Peyer's patch (tissue), 4 donors: ENCODE measurements at regions not wholly inside any gene's neighbourhood (a gene's known extent, or its start where the extent isn't known, plus 50 kb on each side); places are given as distances from the start of the nearest gene placed in this dataset.

Experiments used
- DNase-seq, 3 donors: peaks; one replicate each; pipeline ENCODE4 v3.0.0-alpha.2; 2017 to 2019
- H3K27ac ChIP-seq, 4 donors: fragments of 200-600 bp; sonication (generic); one replicate each; pipeline ENCODE4 v1.5.1; 2016 to 2019
- H3K27me3 ChIP-seq, 2 donors: fragments of 200-600 bp; sonication (generic); one replicate each; pipeline ENCODE4 v1.5.1; 2019
- H3K36me3 ChIP-seq, 3 donors: fragments of 200-600 bp; sonication (generic); one replicate each; pipeline ENCODE4 v1.5.1; 2016 to 2019
- H3K4me1 ChIP-seq, 4 donors: fragments of 200-600 bp; sonication (generic); one replicate each; pipeline ENCODE4 v1.5.1; 2016 to 2019
- H3K4me3 ChIP-seq, 4 donors: fragments of 200-600 bp; sonication (generic); 1 replicate in 3 of 4; 2 replicates in 1 of 4; pipeline ENCODE4 v1.5.1; 2016 to 2019; ENCODE audit warnings: mild to moderate bottlenecking in 1 of 4
- H3K9me3 ChIP-seq, 4 donors: fragments of 200-600 bp; sonication (generic); one replicate each; pipeline ENCODE4 v1.5.1; 2016 to 2019; ENCODE audit warnings: mild to moderate bottlenecking in 1 of 4
- POLR2A ChIP-seq, 2 donors: fragments of 450-650 bp; IDR thresholded peaks; one replicate each; pipeline ENCODE4 v1.5.1; 2017; ENCODE audit warnings: antibody characterized with exemption in 2 of 2, mild to moderate bottlenecking in 2 of 2, moderate library complexity in 2 of 2
- TF ChIP-seq, protein P1 (sequence below), 6 experiments: fragments of 450-650 bp in 4 of 6; fragments of 200-600 bp in 2 of 6; sonication (generic) in 1 of 6; IDR thresholded peaks; one replicate each; pipeline ENCODE4 v1.5.1; 2017 to 2019; ENCODE audit warnings: antibody characterized with exemption in 6 of 6, mild to moderate bottlenecking in 3 of 6, moderate library complexity in 1 of 6

DNA sequence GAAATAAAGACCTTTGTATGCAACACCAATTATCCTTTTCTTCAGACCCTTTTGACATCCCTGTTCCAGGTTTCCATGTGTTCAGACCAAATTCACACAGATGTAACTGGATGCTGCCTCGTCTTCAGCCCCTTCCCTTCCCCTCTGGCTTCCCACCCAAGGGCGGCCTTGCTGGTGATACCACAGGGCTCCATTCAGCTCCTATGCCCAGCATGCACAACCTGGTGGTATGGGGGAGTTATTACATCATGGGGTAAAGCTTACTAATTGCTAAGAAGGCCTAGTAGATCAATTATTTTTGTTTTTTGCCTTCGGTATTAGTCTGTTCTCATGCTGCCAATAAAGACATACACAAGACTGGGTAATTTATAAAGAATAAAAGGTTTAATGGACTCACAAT is 317.0 kb upstream of the CXXC4 start:
- H3K36me3 ChIP-seq: no peaks in the 10 kb centered on the region
- H3K4me1 ChIP-seq: no peaks in the 10 kb centered on the region
- no peak for TF ChIP-seq POLR2A (IDR thresholded peaks at IDR 0.05)
- TF ChIP-seq, protein P1, sequence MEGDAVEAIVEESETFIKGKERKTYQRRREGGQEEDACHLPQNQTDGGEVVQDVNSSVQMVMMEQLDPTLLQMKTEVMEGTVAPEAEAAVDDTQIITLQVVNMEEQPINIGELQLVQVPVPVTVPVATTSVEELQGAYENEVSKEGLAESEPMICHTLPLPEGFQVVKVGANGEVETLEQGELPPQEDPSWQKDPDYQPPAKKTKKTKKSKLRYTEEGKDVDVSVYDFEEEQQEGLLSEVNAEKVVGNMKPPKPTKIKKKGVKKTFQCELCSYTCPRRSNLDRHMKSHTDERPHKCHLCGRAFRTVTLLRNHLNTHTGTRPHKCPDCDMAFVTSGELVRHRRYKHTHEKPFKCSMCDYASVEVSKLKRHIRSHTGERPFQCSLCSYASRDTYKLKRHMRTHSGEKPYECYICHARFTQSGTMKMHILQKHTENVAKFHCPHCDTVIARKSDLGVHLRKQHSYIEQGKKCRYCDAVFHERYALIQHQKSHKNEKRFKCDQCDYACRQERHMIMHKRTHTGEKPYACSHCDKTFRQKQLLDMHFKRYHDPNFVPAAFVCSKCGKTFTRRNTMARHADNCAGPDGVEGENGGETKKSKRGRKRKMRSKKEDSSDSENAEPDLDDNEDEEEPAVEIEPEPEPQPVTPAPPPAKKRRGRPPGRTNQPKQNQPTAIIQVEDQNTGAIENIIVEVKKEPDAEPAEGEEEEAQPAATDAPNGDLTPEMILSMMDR (IDR thresholded peaks at IDR 0.05): no peak
- no peaks in the 10 kb centered on the region for H3K9me3 ChIP-seq
- no peak overlapping the region for H3K4me3 ChIP-seq
- H3K27me3 ChIP-seq: no peaks in the 10 kb centered on the region
- no peak overlapping the region for H3K27ac ChIP-seq
- DNase-seq: no peak

DNA sequence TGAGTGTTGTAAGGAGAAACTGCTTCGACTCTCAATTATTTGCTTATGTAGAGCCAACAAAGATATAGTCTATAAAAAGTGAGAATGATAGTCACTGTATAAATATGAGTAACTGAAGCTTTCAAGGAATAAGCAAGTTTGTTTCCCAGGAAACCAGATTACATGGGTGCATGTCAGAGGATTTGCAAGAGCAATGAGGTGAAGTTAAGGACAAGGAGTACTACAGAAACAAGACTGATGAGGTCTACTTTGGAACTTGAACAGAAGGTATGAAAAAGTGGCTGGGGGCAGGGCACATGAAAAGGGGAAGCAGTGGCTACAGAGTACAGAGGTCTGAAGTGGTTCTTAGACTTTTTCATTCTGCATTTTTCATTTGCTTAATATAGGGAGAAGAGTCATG is 321.0 kb upstream of the CXXC4 start:
- TF ChIP-seq POLR2A (IDR thresholded peaks at IDR 0.05): no peak
- TF ChIP-seq, protein P1 (IDR thresholded peaks at IDR 0.05): no peak
- no peak for DNase-seq
- no peaks in the 10 kb centered on the region for H3K36me3 ChIP-seq
- no peaks in the 10 kb centered on the region for H3K9me3 ChIP-seq
- H3K4me3 ChIP-seq: no peak overlapping the region
- no peaks in the 10 kb centered on the region for H3K4me1 ChIP-seq
- H3K27me3 ChIP-seq: no peaks in the 10 kb centered on the region
- H3K27ac ChIP-seq: no peak overlapping the region

DNA sequence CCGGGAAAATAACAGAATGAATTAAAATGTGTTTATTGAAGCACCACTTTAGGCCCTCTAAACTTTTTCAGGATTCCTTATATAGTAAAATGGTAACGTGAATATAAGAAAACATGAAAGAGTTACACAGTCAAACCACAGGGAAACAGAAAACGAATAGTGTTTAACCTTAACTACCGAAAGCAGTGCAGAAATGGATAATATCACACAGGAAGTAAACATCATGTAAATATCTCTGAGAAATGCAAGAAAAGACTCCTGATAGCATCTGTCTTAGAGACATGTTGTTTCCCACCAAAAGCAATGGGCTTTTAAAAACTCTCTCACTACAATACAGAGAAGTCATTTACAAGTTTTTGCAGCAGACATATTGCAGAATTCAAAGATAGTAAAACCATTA is 323.9 kb upstream of the CXXC4 start:
- H3K9me3 ChIP-seq: no peaks in the 10 kb centered on the region
- no peak for TF ChIP-seq POLR2A (IDR thresholded peaks at IDR 0.05)
- TF ChIP-seq, protein P1 (IDR thresholded peaks at IDR 0.05): no peak
- H3K27me3 ChIP-seq: no peaks in the 10 kb centered on the region
- no peak overlapping the region for H3K27ac ChIP-seq
- no peaks in the 10 kb centered on the region for H3K4me1 ChIP-seq
- no peak overlapping the region for H3K4me3 ChIP-seq
- no peak for DNase-seq
- H3K36me3 ChIP-seq: no peaks in the 10 kb centered on the region

DNA sequence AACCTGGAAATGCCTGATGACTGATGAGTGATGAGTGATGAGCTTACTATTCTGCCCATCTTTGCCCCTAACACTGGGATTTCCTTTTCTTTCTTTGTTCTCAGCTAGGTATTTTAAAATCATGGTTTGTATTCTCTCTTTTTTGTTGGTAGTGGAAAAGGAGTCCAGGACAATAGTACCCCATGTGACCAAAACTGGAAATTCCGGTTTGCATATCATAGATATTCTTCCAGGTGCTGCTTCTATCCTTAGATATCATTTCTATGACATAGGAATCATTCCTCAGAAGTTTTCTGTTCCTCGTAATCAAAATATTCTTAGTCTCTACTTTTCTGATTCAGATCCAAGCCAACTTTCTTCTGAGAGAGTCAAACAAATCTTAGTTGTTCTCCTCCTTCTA is 320.5 kb upstream of the TET2 start:
- DNase-seq: no peak
- H3K27ac ChIP-seq: no peak overlapping the region
- no peaks in the 10 kb centered on the region for H3K27me3 ChIP-seq
- no peaks in the 10 kb centered on the region for H3K4me1 ChIP-seq
- H3K9me3 ChIP-seq: no peaks in the 10 kb centered on the region
- H3K36me3 ChIP-seq: no peaks in the 10 kb centered on the region
- H3K4me3 ChIP-seq: no peak overlapping the region
- TF ChIP-seq, protein P1 (IDR thresholded peaks at IDR 0.05): no peak
- TF ChIP-seq POLR2A (IDR thresholded peaks at IDR 0.05): no peak

DNA sequence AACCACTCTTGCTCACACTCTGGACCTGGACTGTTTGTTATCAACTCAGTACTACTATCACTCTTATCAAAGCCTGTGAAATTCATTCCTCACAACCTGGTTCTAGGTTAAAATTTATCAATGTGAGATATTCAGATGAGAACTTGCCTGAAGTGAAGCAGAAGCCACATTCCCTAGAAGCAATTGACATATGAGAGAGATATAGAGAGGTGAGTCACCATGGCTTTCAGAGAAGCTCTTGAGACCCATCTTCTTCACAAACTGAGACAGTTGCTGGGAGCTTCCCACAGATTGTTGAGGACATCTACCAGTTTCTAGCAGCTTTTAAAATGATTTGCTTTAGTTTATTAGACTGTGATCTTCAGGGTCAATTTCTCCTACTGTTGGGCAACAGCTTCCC is 316.9 kb upstream of the TET2 start:
- Histone ChIP-seq H3K27ac (no peak overlapping the region), H3K4me1 (no peaks in the 10 kb centered on the region), H3K27me3 (no peaks in the 10 kb centered on the region), H3K9me3 (no peaks in the 10 kb centered on the region), H3K36me3 (no peaks in the 10 kb centered on the region), H3K4me3 (no peak overlapping the region)
- no peak for DNase-seq
- TF ChIP-seq, protein P1 (IDR thresholded peaks at IDR 0.05): no peak
- TF ChIP-seq POLR2A (IDR thresholded peaks at IDR 0.05): no peak

DNA sequence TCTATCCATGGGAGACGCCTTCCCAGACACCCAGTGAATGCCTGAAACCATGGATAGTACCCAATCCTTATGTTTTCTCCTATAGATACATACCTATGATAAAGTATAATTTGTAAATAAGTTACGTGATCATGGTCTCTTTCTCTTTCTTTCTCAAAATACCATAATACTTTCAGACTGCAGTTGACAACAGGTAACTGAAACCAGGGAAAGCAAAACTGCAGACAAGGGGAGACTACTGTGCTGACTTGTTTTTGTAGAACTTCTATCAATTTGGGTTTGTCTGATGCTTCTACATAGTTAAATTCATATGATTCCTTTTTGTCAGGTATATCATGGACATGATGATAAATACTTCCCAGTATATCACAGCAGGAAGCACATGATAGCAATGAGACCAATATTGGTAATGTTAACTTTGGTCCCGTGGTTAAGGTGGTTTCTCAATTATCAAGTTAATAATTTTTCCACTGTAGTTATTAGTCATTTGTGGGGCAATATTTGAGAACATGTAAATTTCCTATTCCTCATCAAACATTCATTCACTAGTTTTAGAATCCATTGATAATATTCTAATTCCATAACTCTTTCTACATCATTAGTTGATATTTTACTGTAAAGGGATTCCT is 298.0 kb upstream of the TET2 start:
- Histone ChIP-seq H3K4me3 (no peak overlapping the region), H3K27ac (no peak overlapping the region), H3K9me3 (no peaks in the 10 kb centered on the region), H3K4me1 (no peaks in the 10 kb centered on the region), H3K36me3 (no peaks in the 10 kb centered on the region), H3K27me3 (no peaks in the 10 kb centered on the region)
- no peak for TF ChIP-seq POLR2A (IDR thresholded peaks at IDR 0.05)
- TF ChIP-seq, protein P1 (IDR thresholded peaks at IDR 0.05): no peak
- no peak for DNase-seq
